NCI-H69 (cell line): ENCODE measurements at regions not wholly inside any gene's neighbourhood (a gene's known extent, or its start where the extent isn't known, plus 50 kb on each side); places are given as distances from the start of the nearest gene placed in this dataset.
"Not testable (repeated sequence)": the region's sequence is repeated elsewhere in the genome, so short reads cannot be mapped to it uniquely, and the experiment has no call there.

Experiments used
- DNase-seq: peaks from one replicate; lab custom pipeline; 2025; lab: John Stamatoyannopoulos, UW

GRCh38 chr6:74181471-74181870 lies 485.5 kb downstream of the CD109 start:
- no peak for DNase-seq

GRCh38 chr6:74177506-74177905 lies 481.5 kb downstream of the CD109 start:
- no peak for DNase-seq

- not testable (repeated sequence) for DNase-seq
Measured at GRCh38 chr6:74170550-74170949, 474.5 kb downstream of the CD109 start.

GRCh38 chr6:74170118-74170517 lies 474.1 kb downstream of the CD109 start:
- DNase-seq = no peak

- DNase-seq = no peak
Measured at GRCh38 chr6:74167976-74168375, 472.0 kb downstream of the CD109 start.

GRCh38 chr6:74167511-74167910 lies 471.5 kb downstream of the CD109 start:
- DNase-seq = no peak

- no peak for DNase-seq
Measured at GRCh38 chr6:74166849-74167248, 470.8 kb downstream of the CD109 start.

GRCh38 chr6:74161380-74161779 lies 465.4 kb downstream of the CD109 start:
- DNase-seq = no peak

- DNase-seq = no peak
Measured at GRCh38 chr6:74152096-74152675, 456.2 kb downstream of the CD109 start.

- DNase-seq = no peak
Measured at GRCh38 chr6:74145931-74146330, 449.9 kb downstream of the CD109 start.

GRCh38 chr6:74137911-74138310 lies 441.9 kb downstream of the CD109 start:
- DNase-seq = no peak

- DNase-seq = no peak
Measured at GRCh38 chr6:74134327-74134726, 438.3 kb downstream of the CD109 start.

GRCh38 chr6:74133073-74133472 lies 437.1 kb downstream of the CD109 start:
- no peak for DNase-seq

- no peak for DNase-seq
Measured at GRCh38 chr6:74130641-74131040, 434.6 kb downstream of the CD109 start.

- DNase-seq = no peak
Measured at GRCh38 chr6:74128536-74128935, 432.5 kb downstream of the CD109 start.

GRCh38 chr6:74117113-74117512 lies 421.1 kb downstream of the CD109 start:
- DNase-seq = no peak

- no peak for DNase-seq
Measured at GRCh38 chr6:74115674-74116073, 419.7 kb downstream of the CD109 start.

- no peak for DNase-seq
Measured at GRCh38 chr6:74114428-74114827, 418.4 kb downstream of the CD109 start.

GRCh38 chr6:74113901-74114300 lies 417.9 kb downstream of the CD109 start:
- DNase-seq = no peak

GRCh38 chr6:74103417-74103816 lies 407.4 kb downstream of the CD109 start:
- DNase-seq = no peak

GRCh38 chr6:74100719-74101287 lies 404.8 kb downstream of the CD109 start:
- DNase-seq = no peak

- DNase-seq = no peak
Measured at GRCh38 chr6:74096329-74096728, 400.3 kb downstream of the CD109 start.

- DNase-seq = no peak
Measured at GRCh38 chr6:74093361-74093760, 397.4 kb downstream of the CD109 start.

- no peak for DNase-seq
Measured at GRCh38 chr6:74091794-74092157, 395.8 kb downstream of the CD109 start.
